IMR-90 (cell line): ENCODE measurements at regions not wholly inside any gene's neighbourhood (a gene's known extent, or its start where the extent isn't known, plus 50 kb on each side); places are given as distances from the start of the nearest gene placed in this dataset.

Source experiments
- ATAC-seq: fragments of 200-7000 bp; cut with Tn5 transposase; 2 replicates; pipeline ENCODE4 v1.9.1; 2020; ENCODE audit warnings: low read depth, mild to moderate bottlenecking, moderate library complexity
- BruUV-seq: library from RNA; stranded (reverse); fragments of 400-500 nt; replicated peaks from 2 replicates; lab custom pipeline; 2021; lab: Mats Ljungman, UMichigan
- CTCF ChIA-PET: fragments of 300-600 bp; formaldehyde crosslinking; extraction: SDS; loops from one replicate; lab custom pipeline; 2021; ENCODE audit warnings: antibody characterized with exemption; lab: Yijun Ruan, JAX
- POLR2A ChIA-PET: fragments of 300-600 bp; sonication (Branson Sonifier 250); formaldehyde crosslinking; loops from one replicate; lab custom pipeline; 2022; ENCODE audit warnings: antibody characterized with exemption; ENCODE audit not compliant: unreplicated experiment; lab: Charles Lee
- DNase-seq: peaks from one replicate; pipeline ENCODE4 v3.0.0; 2013
- H2AFZ ChIP-seq: replicated peaks from 2 replicates; pipeline ENCODE3; 2013; ENCODE audit warnings: low read length, mild to moderate bottlenecking; ENCODE audit not compliant: poor library complexity
- H2AK5ac ChIP-seq: 2 replicates; pipeline ENCODE4 v1.6.1; 2013; ENCODE audit warnings: low read depth, low read length, inconsistent platforms
- H2AK9ac ChIP-seq: replicated peaks from 2 replicates; pipeline ENCODE3; 2013; ENCODE audit warnings: mild to moderate bottlenecking, low read depth, low read length, moderate library complexity; ENCODE audit not compliant: poor library complexity
- H2BK120ac ChIP-seq: 2 replicates; pipeline ENCODE4 v1.6.1; 2013; ENCODE audit warnings: low read depth, low read length, inconsistent platforms
- H2BK15ac ChIP-seq: 3 replicates; pipeline ENCODE4 v1.6.1; 2013; ENCODE audit warnings: low read depth, low read length, inconsistent platforms
- H2BK20ac ChIP-seq: 2 replicates; pipeline ENCODE4 v1.6.1; 2013; ENCODE audit warnings: low read depth, mild to moderate bottlenecking, inconsistent platforms, low read length, moderate library complexity
- H2BK5ac ChIP-seq: 2 replicates; pipeline ENCODE4 v1.6.1; 2013; ENCODE audit warnings: mild to moderate bottlenecking, low read depth, low read length, inconsistent platforms; ENCODE audit not compliant: poor library complexity, severe bottlenecking
- H3K14ac ChIP-seq: replicated peaks from 2 replicates; pipeline ENCODE4 v1.6.1; 2013; ENCODE audit warnings: low read depth, low read length, inconsistent platforms
- H3K18ac ChIP-seq: 2 replicates; pipeline ENCODE4 v1.6.1; 2013; ENCODE audit warnings: low read depth, low read length, control low read depth
- H3K23ac ChIP-seq: 2 replicates; pipeline ENCODE4 v1.6.1; 2013; ENCODE audit warnings: low read depth, low read length, inconsistent platforms
- H3K27ac ChIP-seq: 2 replicates; pipeline ENCODE4 v1.5.1; 2013; ENCODE audit warnings: mild to moderate bottlenecking, control low read depth, low read length; ENCODE audit not compliant: insufficient read depth
- H3K27me3 ChIP-seq: 2 replicates; pipeline ENCODE4 v1.6.1; 2013; ENCODE audit warnings: low read length; ENCODE audit not compliant: control insufficient read depth, insufficient read depth
- H3K36me3 ChIP-seq: 2 replicates; pipeline ENCODE4 v1.6.1; 2013; ENCODE audit warnings: low read length, mixed read lengths; ENCODE audit not compliant: control insufficient read depth, insufficient read depth
- H3K4ac ChIP-seq: 2 replicates; pipeline ENCODE4 v1.6.1; 2013; ENCODE audit warnings: low read depth, low read length, inconsistent platforms
- H3K4me1 ChIP-seq: 2 replicates; pipeline ENCODE4 v1.6.1; 2013; ENCODE audit warnings: low read length, mixed read lengths; ENCODE audit not compliant: control insufficient read depth, insufficient read depth
- H3K4me2 ChIP-seq: 2 replicates; pipeline ENCODE4 v1.6.1; 2013; ENCODE audit warnings: low read depth, mild to moderate bottlenecking, control low read depth, low read length, moderate library complexity
- H3K4me3 ChIP-seq: 2 replicates; pipeline ENCODE4 v1.5.1; 2013; ENCODE audit warnings: low read depth, mild to moderate bottlenecking, control low read depth, low read length, moderate library complexity; ENCODE audit not compliant: insufficient read depth
- H3K56ac ChIP-seq: 2 replicates; pipeline ENCODE4 v1.6.1; 2013; ENCODE audit warnings: low read length, inconsistent platforms; ENCODE audit not compliant: insufficient read depth; ENCODE audit errors: extremely low read depth
- H3K79me1 ChIP-seq, 2 experiments: 2 replicates each; pipeline ENCODE4 v1.6.1; 2013; ENCODE audit warnings: low read length in 2 of 2, inconsistent platforms in 1 of 2, low read depth in 1 of 2
- H3K9ac ChIP-seq: 2 replicates; pipeline ENCODE4 v1.6.1; 2013; ENCODE audit warnings: low read depth, low read length, control low read depth
- H3K9me1 ChIP-seq: 2 replicates; pipeline ENCODE4 v1.6.1; 2013; ENCODE audit warnings: low read length, inconsistent platforms; ENCODE audit not compliant: insufficient read depth
- H3K9me3 ChIP-seq: 2 replicates; pipeline ENCODE4 v1.6.1; 2013; ENCODE audit warnings: low read length; ENCODE audit not compliant: control insufficient read depth, insufficient read depth
- H4K20me1 ChIP-seq: 2 replicates; pipeline ENCODE4 v1.6.1; 2013; ENCODE audit warnings: low read length, inconsistent platforms; ENCODE audit not compliant: insufficient read depth
- H4K5ac ChIP-seq: 2 replicates; pipeline ENCODE4 v1.6.1; 2013; ENCODE audit warnings: mild to moderate bottlenecking, low read depth, low read length, control low read depth
- H4K8ac ChIP-seq, 2 experiments: 2 replicates each; pipeline ENCODE4 v1.6.1; 2013; ENCODE audit warnings: low read depth in 2 of 2, low read length in 2 of 2, control low read depth in 1 of 2, inconsistent platforms in 1 of 2
- H4K91ac ChIP-seq: 2 replicates; pipeline ENCODE4 v1.6.1; 2013; ENCODE audit warnings: low read depth, low read length, inconsistent platforms; ENCODE audit not compliant: insufficient read depth
- BHLHE40 ChIP-seq: fragments of 150-350 bp; IDR thresholded peaks from 2 replicates; pipeline ENCODE4 v1.6.1; 2016; ENCODE audit warnings: mild to moderate bottlenecking, low read depth, low read length
- CEBPB ChIP-seq: IDR thresholded peaks from 2 replicates; pipeline ENCODE4 v1.6.1; 2012; ENCODE audit warnings: low read depth, low read length, improper control_type of control experiment
- CHD1 ChIP-seq: IDR thresholded peaks from 2 replicates; pipeline ENCODE4 v1.6.1; 2012; ENCODE audit warnings: low read depth, low read length, improper control_type of control experiment
- CTCF ChIP-seq: conservative IDR thresholded peaks from 2 replicates; pipeline ENCODE4 v1.5.1; 2012; ENCODE audit warnings: mild to moderate bottlenecking, low read depth, low read length, improper control_type of control experiment
- ELK1 ChIP-seq: fragments of 150-350 bp; IDR thresholded peaks from 2 replicates; pipeline ENCODE4 v1.6.1; 2016; ENCODE audit warnings: low read depth, mild to moderate bottlenecking, low read length, moderate library complexity, borderline replicate concordance
- FOS ChIP-seq: fragments of 150-350 bp; IDR thresholded peaks from 2 replicates; pipeline ENCODE4 v1.6.1; 2016; ENCODE audit warnings: low read depth, low read length
- MAZ ChIP-seq: IDR thresholded peaks from 2 replicates; pipeline ENCODE4 v1.6.1; 2012; ENCODE audit warnings: low read depth, mild to moderate bottlenecking, low read length, improper control_type of control experiment, moderate library complexity, borderline replicate concordance
- MXI1 ChIP-seq: IDR thresholded peaks from 2 replicates; pipeline ENCODE4 v1.6.1; 2012; ENCODE audit warnings: low read depth, mild to moderate bottlenecking, low read length, moderate library complexity, borderline replicate concordance
- NFE2L2 ChIP-seq: fragments of 150-350 bp; IDR thresholded peaks from 2 replicates; pipeline ENCODE4 v1.6.1; 2016; ENCODE audit warnings: low read depth, mild to moderate bottlenecking, low read length
- POLR2A ChIP-seq: IDR thresholded peaks from 2 replicates; pipeline ENCODE4 v1.6.1; 2012; ENCODE audit warnings: mild to moderate bottlenecking, low read depth, low read length
- RAD21 ChIP-seq: IDR thresholded peaks from 2 replicates; pipeline ENCODE4 v1.6.1; 2012; ENCODE audit warnings: low read length, improper control_type of control experiment
- RCOR1 ChIP-seq: IDR thresholded peaks from 2 replicates; pipeline ENCODE4 v1.6.1; 2012; ENCODE audit warnings: mild to moderate bottlenecking, low read length, improper control_type of control experiment; ENCODE audit not compliant: insufficient replicate concordance
- RFX5 ChIP-seq: IDR thresholded peaks from 2 replicates; pipeline ENCODE4 v1.8.0; 2012; ENCODE audit warnings: low read depth, mild to moderate bottlenecking, low read length, moderate library complexity
- USF2 ChIP-seq: fragments of 150-350 bp; IDR thresholded peaks from 2 replicates; pipeline ENCODE4 v1.6.1; 2017; ENCODE audit warnings: mild to moderate bottlenecking, antibody characterized with exemption, low read length, low read depth
- WGBS, 2 experiments: methylation state at CpG; one replicate each; pipeline versions ENCODE4 v1.1.5 to v1.1.7; 2013; ENCODE audit warnings: missing lambda C conversion rate in 2 of 2; ENCODE audit not compliant: insufficient read length in 1 of 2; ENCODE audit errors: extremely low coverage in 2 of 2; 5-methylcytosine and 5-hydroxymethylcytosine counted together
- dilution Hi-C: fragments of 300-500 bp; cut with HindIII; formaldehyde crosslinking; loops from one replicate; pipeline ENCODE4 v1.14.3; 2018; ENCODE audit warnings: low sequenced_read_pairs; ENCODE audit not compliant: unreplicated experiment
- in situ Hi-C: fragments of 300-500 bp; cut with MboI; formaldehyde crosslinking; loops from 3 replicates; pipeline ENCODE4 v1.14.3; 2019; ENCODE audit warnings: low sequenced_read_pairs, inconsistent platforms, mixed read lengths
- intact Hi-C: fragments of 100-400 bp; cut with micrococcal nuclease; formaldehyde crosslinking; loops from 2 replicates; pipeline ENCODE4 v1.10.0; 2022

- no peak overlapping the region for H3K23ac ChIP-seq
- intact Hi-C loops = loop anchor here (5.0 kb wide), 1 partner anchor 135 kb away; no protein-coding TSS in a partner anchor
- H4K20me1 ChIP-seq = no peaks in the 10 kb centered on the region
- H2BK120ac ChIP-seq = no peak overlapping the region
- H2BK5ac ChIP-seq = no peak overlapping the region
- no peak overlapping the region for H2AFZ ChIP-seq
- TF ChIP-seq CTCF (no peak), POLR2A (no peak), RFX5 (no peak), RCOR1 (no peak), FOS (no peak), CHD1 (no peak), ELK1 (no peak), MAZ (no peak), USF2 (no peak), BHLHE40 (no peak), MXI1 (no peak), NFE2L2 (no peak), CEBPB (no peak), RAD21 (no peak)
- WGBS, 2 experiments = no CpG with 5 or more reads among the region's 2 CpGs
- no peak overlapping the region for H3K14ac ChIP-seq
- H4K5ac ChIP-seq = no peak overlapping the region
- ATAC-seq (no peak), DNase-seq (no peak)
- H2AK5ac ChIP-seq = no peak overlapping the region
- H3K27me3 ChIP-seq = no peaks in the 10 kb centered on the region; the same call in 1 of the 2 replicates
- no peaks in the 10 kb centered on the region; the same call in 1 of the 2 replicates for H3K4me1 ChIP-seq
- H2BK15ac ChIP-seq = no peak overlapping the region
- no peak overlapping the region for H3K18ac ChIP-seq
- H2BK20ac ChIP-seq = no peak overlapping the region
- dilution Hi-C loops = no loop called here
- ChIA-PET CTCF (no interaction called here), POLR2A (no interaction called here)
- no peak overlapping the region for H4K8ac ChIP-seq
- H3K9me1 ChIP-seq = no peaks in the 10 kb centered on the region
- in situ Hi-C loops = no loop called here
- no peak overlapping the region for H3K27ac ChIP-seq
- H3K9ac ChIP-seq = no peak overlapping the region
- no peaks in the 10 kb centered on the region for H3K9me3 ChIP-seq
- no peak overlapping the region for H2AK9ac ChIP-seq
- no peak overlapping the region for H3K4ac ChIP-seq
- H3K4me2 ChIP-seq = no peak overlapping the region
- H3K79me1 ChIP-seq = no peaks in the 10 kb centered on the region
- no peak overlapping the region for H4K91ac ChIP-seq
- H3K36me3 ChIP-seq = no peaks in the 10 kb centered on the region
- no TSS peak for BruUV-seq
- no peak overlapping the region for H3K4me3 ChIP-seq
- H3K56ac ChIP-seq = no peak overlapping the region
Observed at GRCh38 chr4:173682609-173683008, 152.6 kb upstream of the HAND2 start.
